Hematopoietic multipotent progenitor cell (in vitro differentiated cells): ENCODE measurements at regions not wholly inside any gene's neighbourhood (a gene's known extent, or its start where the extent isn't known, plus 50 kb on each side); places are given as distances from the start of the nearest gene placed in this dataset. TPM values are rescaled to one million over a fixed set of nuclear protein-coding genes. Genes with fewer than 3 reads are reported as not detected.
A peak's percentile ranks its signal among the peaks of the same experiment; 100 is the strongest.

Experiments
- DNase-seq, 3 donors: peaks; one replicate each; pipeline ENCODE4 v3.0.0-alpha.2; 2011 to 2015; ENCODE audit warnings: low read depth in 2 of 3, low spot score in 2 of 3
- small RNA-seq: library from RNA; depleted of rRNA; stranded (forward); fragments of <200 nt; gene quantifications from one replicate; pipeline ENCODE3, GENCODE V24; 2012

DNA sequence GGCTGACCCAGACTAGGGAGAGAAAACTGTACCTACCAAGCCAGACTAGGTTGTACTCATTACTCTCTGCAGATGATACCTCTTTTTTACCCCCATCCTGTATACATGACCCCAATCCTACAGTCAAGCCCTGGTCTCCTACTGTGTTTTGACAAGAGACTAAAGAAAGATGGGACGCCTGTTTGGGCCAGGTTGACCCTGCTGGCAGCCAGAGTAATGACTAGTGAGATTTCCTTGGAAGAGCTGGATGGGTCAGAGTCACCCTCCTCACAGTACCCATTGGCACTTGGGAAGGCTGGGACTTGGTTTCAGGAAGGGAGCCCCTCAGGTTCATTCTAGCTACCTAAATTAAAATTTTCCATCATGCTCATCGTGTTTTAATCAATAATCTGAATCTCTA is 89.7 kb upstream of the NR4A3 start:
- DNase-seq, result no peak

DNA sequence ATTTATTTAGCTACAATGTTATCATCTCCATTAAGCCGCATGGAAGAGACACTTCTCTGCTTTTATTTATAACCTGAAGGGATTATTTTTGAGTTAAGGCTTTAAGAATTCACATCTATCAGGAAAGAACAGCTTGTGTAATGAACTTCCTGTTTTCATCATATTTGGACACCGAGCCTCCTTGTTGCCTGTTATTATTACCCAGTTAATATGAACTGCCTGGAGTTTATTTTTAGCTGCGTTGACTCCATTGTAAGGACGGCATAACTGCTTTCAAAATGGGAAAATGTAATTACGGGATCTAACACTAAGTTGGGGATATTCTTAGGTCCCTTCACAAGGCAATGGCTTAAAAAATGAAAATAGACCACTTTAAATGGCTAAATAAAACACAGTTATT is 89.0 kb upstream of the NR4A3 start:
- DNase-seq, result peak in 2 of 3 donors; percentile 45 to 82

DNA sequence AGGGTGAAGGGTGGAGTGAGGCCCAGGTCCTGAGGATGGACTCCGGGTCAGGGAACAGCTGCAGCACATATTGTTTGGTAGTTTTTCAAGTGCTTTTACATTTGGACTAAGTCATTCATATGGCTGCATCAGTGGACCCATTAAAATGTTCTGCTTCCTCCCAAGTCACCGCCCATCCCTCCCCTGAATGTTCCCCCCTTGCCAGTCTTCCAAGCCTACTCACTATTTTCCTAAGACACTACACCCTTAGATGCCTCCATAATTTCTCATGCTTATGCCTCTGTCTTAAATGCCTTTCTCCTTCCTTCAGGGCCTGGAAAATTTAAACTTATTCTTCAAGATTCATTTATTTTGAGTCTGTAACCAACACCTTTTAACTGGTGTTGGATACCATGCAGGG is 86.6 kb upstream of the NR4A3 start:
- no peak for DNase-seq

- no peak for DNase-seq
Measured at GRCh38 chr9:99736291-99736690, 85.4 kb upstream of the NR4A3 start.

DNA sequence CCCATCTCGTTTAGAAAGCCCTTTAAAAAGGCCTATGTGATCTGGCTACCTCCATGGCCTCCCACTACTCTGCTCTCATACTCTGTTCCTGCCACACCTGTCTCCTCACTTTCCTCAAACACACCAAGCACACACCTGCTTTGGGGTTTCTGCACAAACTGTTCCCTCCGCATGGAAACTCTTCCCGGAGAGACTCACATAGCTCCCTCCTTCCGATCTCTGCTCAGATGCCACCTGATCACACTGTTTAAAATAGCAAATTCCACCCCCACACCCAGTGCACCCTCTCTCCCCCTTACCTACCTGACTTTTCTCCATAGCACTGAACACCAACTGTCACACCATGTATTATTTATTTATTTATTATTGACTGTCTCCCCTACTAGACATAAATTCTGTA is 84.0 kb upstream of the NR4A3 start:
- no peak for DNase-seq

- DNase-seq, result no peak
Measured at GRCh38 chr9:99743006-99743405, 78.7 kb upstream of the NR4A3 start.

DNA sequence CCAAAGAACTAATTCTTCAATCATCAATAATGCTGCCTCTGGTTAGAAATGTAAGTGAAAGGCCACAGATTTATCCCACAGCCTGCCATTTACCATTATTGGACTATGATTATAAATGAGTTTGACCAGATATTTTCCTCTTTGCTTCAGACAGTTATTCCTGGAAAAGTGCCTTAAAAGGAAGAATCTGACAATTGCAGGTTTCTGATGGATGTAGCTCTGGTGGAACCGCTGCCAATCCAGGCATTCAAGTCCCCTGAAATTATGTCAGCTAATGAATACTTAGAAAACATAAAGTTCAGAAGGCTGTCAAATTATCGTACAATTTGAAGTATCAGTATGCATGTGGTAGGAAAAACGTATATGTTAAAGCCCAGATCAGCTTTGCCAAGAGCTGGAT is 78.2 kb upstream of the NR4A3 start:
- DNase-seq, result no peak

DNA sequence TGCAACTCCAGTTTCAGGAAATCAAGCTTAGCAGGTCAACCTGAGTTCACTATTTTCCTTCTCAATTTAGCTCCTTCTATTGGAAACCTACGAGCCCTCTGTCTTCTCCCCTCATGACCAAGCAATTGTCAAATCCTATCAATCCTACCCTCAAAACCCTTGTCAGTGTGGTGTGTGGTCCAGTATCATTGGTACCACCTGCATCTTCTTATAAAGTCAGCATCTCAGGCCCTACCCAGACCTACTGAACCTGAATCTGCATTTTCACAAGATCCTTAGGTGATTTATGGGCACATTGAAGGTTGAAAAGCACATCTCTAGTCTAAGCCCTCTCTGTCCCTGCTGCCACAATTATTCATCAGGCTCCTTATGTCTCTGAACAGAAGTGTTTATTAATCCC is 77.6 kb upstream of the NR4A3 start:
- no peak for DNase-seq

GRCh38 chr9:99745085-99745484 is 76.6 kb upstream of the NR4A3 start:
- DNase-seq, result no peak

- DNase-seq, result no peak
Measured at GRCh38 chr9:99746406-99746805, 75.3 kb upstream of the NR4A3 start.

DNA sequence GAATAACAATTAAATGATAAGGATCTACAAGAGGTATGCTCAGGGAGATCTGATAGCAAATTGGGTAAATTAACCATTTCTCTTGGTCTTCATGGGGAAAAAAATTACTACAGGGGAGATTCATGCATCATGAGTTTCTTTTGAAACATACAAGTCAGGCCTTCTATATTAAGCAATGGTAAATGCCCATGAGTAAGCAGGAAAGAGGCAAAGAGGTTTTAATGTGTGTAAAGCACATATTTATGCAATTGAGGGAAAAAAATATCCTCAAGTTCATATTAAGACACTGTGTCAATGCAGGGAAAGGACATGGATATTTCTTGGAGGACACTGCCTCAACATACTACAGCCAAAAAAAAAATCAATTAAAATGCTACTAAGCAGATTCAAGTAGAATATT is 73.4 kb upstream of the NR4A3 start:
- DNase-seq, result no peak

DNA sequence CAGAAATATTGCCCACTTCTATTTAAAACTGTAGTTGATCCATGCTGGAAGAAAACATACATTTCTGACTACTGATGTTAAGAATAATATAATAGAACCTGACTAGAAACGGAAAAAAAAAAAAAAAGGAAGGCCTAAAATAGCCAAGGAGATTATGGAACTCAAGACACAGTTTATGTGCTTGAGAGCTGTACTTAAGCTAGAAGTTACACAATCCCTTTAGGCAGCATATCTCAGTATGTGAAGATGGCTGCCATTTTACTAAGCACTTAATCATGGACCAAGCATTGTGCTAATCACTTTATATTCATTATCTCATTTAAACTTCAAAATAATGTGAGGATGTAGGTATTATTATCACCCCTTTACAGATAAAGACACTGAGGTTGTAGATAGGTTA is 73.0 kb upstream of the NR4A3 start:
- no peak for DNase-seq

DNA sequence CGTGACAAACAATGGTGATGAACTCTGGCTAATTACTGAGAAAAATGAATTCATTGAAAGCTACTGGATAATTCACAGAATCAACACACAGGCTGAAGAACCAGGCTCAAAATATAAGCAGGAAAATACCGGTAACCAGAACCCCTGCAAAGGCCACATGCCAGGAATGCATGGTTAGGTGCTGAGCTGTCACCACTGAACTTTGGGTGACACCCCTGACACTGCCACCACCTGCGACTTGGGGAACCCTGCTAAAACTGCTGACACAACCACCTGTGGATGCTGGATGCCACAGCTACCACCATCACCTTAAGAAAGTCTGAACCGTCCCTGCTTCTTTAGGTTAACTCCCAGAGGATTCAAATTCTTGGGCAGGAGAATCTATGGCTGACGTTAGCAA is 72.0 kb upstream of the NR4A3 start:
- no peak for DNase-seq

GRCh38 chr9:99750526-99750925 is 71.2 kb upstream of the NR4A3 start:
- no peak for DNase-seq

DNA sequence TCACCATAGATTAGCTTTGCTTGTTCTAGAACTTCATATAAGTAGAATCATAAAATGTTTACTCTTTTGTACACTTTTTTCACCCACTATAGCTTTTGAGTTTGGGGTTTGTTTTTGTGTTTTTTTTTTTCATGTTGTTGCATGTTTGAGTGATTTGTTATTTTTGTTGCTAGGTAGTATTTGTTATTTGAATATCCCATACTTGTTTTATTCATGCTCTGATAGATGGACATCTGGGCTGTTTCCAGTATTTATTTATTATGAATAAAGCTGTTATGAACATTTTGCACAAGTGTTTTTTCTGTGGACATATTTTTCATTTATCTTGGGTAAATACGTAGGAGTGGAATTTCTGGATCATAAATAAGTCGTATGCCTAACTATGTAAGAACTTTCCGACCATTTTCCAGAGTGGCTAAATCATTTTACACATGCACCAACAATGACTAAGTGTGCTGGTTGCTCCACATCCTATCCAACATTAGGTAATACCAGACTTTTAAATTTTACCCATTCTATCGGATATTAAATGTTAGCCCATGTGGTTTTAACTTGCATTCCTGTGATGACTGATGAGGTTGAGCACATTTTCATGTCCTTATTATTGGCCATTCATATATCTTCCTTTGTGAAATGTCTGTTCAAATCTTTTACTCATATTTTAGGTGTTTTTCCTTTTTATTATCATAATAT is 69.1 kb upstream of the NR4A3 start:
- no peak for DNase-seq

GRCh38 chr9:99753436-99753835 is 68.2 kb upstream of the NR4A3 start:
- DNase-seq, result no peak

GRCh38 chr9:99760421-99760820 is 61.3 kb upstream of the NR4A3 start:
- DNase-seq, result no peak

- DNase-seq, result peak in 1 of 3 donors; percentile 40
Measured at GRCh38 chr9:99762470-99762869, 59.2 kb upstream of the NR4A3 start.

Small RNAs in the stretch of these regions (small RNA-seq; reads per million reads assigned to genes)
- not detected for gene AL137067.1
- not detected for gene AL137067.2
